AG09319 (cell line): ENCODE measurements at regions not wholly inside any gene's neighbourhood (a gene's known extent, or its start where the extent isn't known, plus 50 kb on each side); places are given as distances from the start of the nearest gene placed in this dataset.

Source experiments
- DNase-seq: peaks from one replicate; pipeline ENCODE4 v3.0.0-alpha.2; 2010; ENCODE audit warnings: low read depth; ENCODE audit errors: extremely low read depth
- TF ChIP-seq, protein P1 (sequence below): IDR thresholded peaks from 2 replicates; pipeline ENCODE4 v1.5.1; 2011; ENCODE audit warnings: low read depth, mild to moderate bottlenecking, inconsistent platforms, low read length, moderate library complexity

DNA sequence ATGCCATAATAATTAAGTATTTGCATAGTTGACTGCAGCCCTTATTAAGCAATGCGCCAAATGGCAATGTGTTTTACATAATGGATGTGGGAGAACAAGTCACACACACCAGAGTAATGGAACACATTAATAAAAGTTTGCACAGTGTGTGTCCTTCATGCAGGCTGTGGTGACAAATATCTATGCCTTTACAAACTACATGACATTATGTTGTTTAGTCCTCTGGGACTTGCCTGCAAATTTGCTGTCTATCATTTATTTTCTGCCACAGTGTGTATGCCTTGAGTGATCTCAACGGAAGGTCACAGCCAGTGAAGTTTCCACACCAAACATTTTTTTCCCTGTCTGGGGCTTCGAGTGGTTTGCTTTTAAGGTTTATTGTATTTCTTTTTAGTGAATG lies 175.2 kb upstream of the TMEFF2 start:
- TF ChIP-seq, protein P1, sequence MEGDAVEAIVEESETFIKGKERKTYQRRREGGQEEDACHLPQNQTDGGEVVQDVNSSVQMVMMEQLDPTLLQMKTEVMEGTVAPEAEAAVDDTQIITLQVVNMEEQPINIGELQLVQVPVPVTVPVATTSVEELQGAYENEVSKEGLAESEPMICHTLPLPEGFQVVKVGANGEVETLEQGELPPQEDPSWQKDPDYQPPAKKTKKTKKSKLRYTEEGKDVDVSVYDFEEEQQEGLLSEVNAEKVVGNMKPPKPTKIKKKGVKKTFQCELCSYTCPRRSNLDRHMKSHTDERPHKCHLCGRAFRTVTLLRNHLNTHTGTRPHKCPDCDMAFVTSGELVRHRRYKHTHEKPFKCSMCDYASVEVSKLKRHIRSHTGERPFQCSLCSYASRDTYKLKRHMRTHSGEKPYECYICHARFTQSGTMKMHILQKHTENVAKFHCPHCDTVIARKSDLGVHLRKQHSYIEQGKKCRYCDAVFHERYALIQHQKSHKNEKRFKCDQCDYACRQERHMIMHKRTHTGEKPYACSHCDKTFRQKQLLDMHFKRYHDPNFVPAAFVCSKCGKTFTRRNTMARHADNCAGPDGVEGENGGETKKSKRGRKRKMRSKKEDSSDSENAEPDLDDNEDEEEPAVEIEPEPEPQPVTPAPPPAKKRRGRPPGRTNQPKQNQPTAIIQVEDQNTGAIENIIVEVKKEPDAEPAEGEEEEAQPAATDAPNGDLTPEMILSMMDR, result no peak
- DNase-seq, result no peak

DNA sequence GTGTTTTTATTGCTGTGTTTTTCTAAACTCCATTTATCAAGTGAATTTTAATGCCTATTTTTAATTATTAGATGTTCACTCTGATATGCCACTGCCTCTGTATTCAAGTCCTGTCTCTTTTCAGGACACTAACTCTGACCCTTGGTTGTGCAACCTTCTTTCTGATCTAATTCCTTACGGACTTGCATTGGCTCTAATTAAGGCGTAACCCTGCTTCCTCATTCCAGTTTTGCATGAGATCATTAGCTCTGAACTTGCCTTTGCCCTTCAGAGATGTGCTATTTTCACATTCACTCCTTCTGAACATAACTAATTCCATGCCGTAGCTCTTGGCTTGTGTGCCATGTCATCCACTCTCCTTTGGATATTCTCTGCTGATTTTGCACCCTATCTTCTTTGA lies 162.5 kb upstream of the TMEFF2 start:
- TF ChIP-seq, protein P1, result no peak
- no peak for DNase-seq

DNA sequence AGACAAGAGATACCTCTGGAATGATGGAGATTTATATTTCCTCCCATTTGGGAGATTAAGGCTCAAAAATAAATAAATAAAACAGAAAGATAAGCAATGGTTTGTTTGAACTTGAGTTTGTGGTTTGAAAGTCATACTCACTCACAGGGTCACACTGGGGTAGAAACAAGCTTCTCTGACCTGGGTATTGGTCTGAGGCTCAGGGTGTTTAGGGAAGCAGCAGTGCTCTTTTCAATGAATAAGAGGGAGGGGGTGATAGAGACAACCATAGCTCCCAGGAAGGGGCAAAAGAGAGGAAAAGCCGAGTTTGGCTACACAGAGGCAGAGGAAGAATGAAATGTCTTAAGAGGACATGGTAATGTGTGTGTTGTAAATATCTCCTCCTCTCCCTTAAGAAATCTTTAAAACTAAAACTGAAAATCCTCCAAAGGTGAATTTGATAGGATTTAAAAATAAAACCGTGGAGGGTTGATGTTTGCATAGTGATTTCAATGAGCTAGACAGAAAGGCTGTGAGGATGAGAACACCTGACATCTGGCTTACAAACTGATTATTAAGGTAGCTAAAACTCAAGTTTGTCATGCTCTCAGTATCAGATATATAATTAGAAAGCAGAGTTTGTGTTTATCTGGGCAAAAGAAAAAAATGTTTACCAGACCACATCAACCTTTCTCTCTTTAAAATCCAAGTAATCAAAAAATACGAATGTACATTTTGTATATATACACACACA lies 159.9 kb upstream of the TMEFF2 start:
- DNase-seq, result no peak
- TF ChIP-seq, protein P1, result no peak

DNA sequence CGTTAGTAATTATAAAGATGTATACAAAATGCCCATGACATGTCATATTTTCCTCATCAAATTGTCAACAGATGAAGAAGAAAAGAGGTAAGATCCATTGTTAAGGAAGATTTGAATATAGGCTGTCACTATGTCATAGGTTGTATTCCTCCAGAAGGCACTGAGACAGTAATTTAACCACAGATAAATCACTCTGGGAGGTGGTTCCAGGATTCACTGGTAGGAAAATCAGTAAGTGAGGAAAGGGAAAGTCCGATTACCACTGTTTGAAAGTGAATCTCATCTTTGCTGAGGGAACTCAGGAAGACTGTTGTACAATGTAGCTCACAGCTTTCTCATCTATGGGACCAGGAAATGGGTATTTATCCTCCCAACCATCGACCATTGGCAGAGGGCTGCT lies 152.8 kb upstream of the TMEFF2 start:
- TF ChIP-seq, protein P1, result no peak
- DNase-seq, result no peak

DNA sequence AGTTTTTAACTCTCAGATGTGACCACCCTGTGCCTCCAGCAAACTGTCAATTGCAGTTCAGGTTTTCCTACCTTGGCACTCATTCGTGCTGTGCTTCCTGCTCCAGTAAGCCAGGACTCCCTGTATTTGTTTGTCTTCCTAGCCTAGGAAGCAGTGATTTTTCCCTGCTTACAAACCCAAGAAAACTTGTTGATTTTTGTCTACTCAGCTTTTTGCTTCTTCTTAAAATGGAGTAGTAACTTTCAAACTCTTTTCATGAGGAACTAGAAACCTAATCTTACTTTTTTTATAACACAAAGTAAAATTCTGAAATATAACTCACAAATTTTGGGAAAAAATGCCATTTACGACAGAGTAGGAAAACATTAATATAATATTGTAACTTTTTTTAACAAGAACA lies 150.6 kb upstream of the TMEFF2 start:
- TF ChIP-seq, protein P1, result no peak
- no peak for DNase-seq

DNA sequence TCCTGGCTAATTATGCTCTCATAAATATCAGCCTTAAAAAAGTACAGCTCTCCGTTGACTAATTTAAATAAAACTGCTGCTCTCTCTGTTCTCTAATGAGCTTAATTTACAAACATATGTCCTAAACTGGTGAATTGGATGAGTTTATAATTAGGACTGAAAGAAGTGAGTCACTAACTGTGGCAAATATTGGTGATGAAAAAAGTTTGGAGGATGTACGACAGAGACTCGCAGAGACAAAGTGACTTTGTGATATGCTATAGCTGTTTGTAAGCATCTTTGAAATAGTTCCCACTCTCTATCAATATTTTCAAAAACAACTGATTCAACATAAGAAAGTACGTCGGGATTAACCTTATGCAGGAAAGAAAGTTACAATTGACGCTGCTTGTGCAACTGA lies 138.9 kb upstream of the TMEFF2 start:
- DNase-seq, result no peak
- TF ChIP-seq, protein P1, result no peak

DNA sequence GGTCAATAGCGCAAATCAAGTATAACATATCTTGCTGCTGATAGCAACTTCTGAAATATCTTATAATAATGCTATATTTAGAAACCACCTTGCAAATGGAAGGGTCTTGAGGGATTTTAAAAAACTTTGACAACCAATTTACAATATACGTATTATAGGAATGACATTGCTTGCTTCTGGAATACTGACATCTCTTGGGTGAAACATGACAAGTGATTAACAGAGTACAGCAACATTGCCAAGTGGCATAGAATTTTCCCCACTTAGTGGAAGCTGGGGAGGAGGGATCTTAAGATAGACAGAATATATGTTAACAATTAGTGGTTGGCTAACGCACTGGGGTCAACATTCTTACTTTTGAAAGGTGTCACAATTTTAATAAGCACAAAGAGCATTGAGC lies 133.6 kb upstream of the TMEFF2 start:
- DNase-seq, result no peak
- TF ChIP-seq, protein P1, result no peak
